HepG2 (cell line): ENCODE measurements at regions not wholly inside any gene's neighbourhood (a gene's known extent, or its start where the extent isn't known, plus 50 kb on each side); places are given as distances from the start of the nearest gene placed in this dataset.

Experiments used
- AHR ChIP-seq: IDR thresholded peaks from 2 replicates; pipeline ENCODE4 v1.6.1; 2018; ENCODE audit warnings: missing genetic modification reagents, missing compliant biosample characterization
- AKNA ChIP-seq: sonication (generic); formaldehyde crosslinking; IDR thresholded peaks from 2 replicates; pipeline ENCODE4 v1.4.0; 2020; ENCODE audit warnings: missing genetic modification reagents, borderline replicate concordance
- MATR3 ChIP-seq: sonication (generic); formaldehyde crosslinking; IDR thresholded peaks from 2 replicates; pipeline ENCODE4 v1.4.0; 2020; ENCODE audit warnings: missing genetic modification reagents
- NFKB2 ChIP-seq: sonication (generic); formaldehyde crosslinking; IDR thresholded peaks from 2 replicates; pipeline ENCODE4 v1.4.0; 2020; ENCODE audit warnings: missing genetic modification reagents, borderline replicate concordance
- PRDM15 ChIP-seq: sonication (generic); formaldehyde crosslinking; IDR thresholded peaks from 2 replicates; pipeline ENCODE4 v1.4.0; 2020; ENCODE audit warnings: missing genetic modification reagents
- REL ChIP-seq: sonication (generic); formaldehyde crosslinking; conservative IDR thresholded peaks from 2 replicates; pipeline ENCODE4 v1.8.0; 2022; ENCODE audit warnings: mild to moderate bottlenecking, missing genetic modification reagents, moderate library complexity
- RFX3 ChIP-seq: IDR thresholded peaks from 2 replicates; pipeline ENCODE4 v1.6.1; 2016; ENCODE audit warnings: missing biosample characterization, missing genetic modification reagents
- SKI ChIP-seq: fragments of 450-650 bp; IDR thresholded peaks from one replicate; pipeline ENCODE4 v1.6.1; 2018; ENCODE audit warnings: mild to moderate bottlenecking; ENCODE audit not compliant: partially characterized antibody
- TCF7 ChIP-seq: sonication (generic); IDR thresholded peaks from 2 replicates; pipeline ENCODE4 v1.6.1; 2016; ENCODE audit warnings: antibody characterized with exemption, low read depth
- TFDP1 ChIP-seq: IDR thresholded peaks from 2 replicates; pipeline ENCODE4 v1.6.1; 2016; ENCODE audit warnings: missing compliant biosample characterization, missing genetic modification reagents, borderline replicate concordance
- UBTF ChIP-seq: sonication (generic); formaldehyde crosslinking; IDR thresholded peaks from 2 replicates; pipeline ENCODE4 v1.4.0; 2020; ENCODE audit warnings: mild to moderate bottlenecking, missing genetic modification reagents
- ZBTB39 ChIP-seq: sonication (generic); formaldehyde crosslinking; IDR thresholded peaks from 2 replicates; pipeline ENCODE4 v1.5.0; 2020; ENCODE audit warnings: missing genetic modification reagents
- ZNF34 ChIP-seq: sonication (generic); formaldehyde crosslinking; IDR thresholded peaks from 2 replicates; pipeline ENCODE4 v1.4.0; 2020; ENCODE audit warnings: mild to moderate bottlenecking, missing genetic modification reagents, borderline replicate concordance
- ZNF501 ChIP-seq: sonication (generic); formaldehyde crosslinking; IDR thresholded peaks from 2 replicates; pipeline ENCODE4 v1.5.1; 2020; ENCODE audit warnings: mild to moderate bottlenecking, moderate library complexity, missing genetic modification reagents
- ZSCAN21 ChIP-seq: sonication (generic); formaldehyde crosslinking; IDR thresholded peaks from 2 replicates; pipeline ENCODE4 v1.8.0; 2022; ENCODE audit warnings: mild to moderate bottlenecking, missing genetic modification reagents, moderate library complexity, borderline replicate concordance

- no peak for TF ChIP-seq ZBTB39 (CRISPR knock-in tag)
- TF ChIP-seq TFDP1 (CRISPR knock-in tag): peak; percentile 64; the same call in 1 of the 2 replicates
- peak; percentile 63; the same call in 1 of the 2 replicates for TF ChIP-seq NFKB2
- peak; percentile 75 for TF ChIP-seq UBTF (CRISPR knock-in tag)
- no peak for TF ChIP-seq AKNA
- TF ChIP-seq ZNF501 (CRISPR knock-in tag): no peak
- TF ChIP-seq PRDM15 (CRISPR knock-in tag): no peak
- no peak for TF ChIP-seq ZNF34
- TF ChIP-seq MATR3 (CRISPR knock-in tag): no peak
- TF ChIP-seq ZSCAN21 (CRISPR knock-in tag): no peak
- peak; percentile 91 for TF ChIP-seq SKI
- TF ChIP-seq REL: no peak
- TF ChIP-seq RFX3 (CRISPR knock-in tag): no peak
- TF ChIP-seq TCF7: no peak
- no peak for TF ChIP-seq AHR (CRISPR knock-in tag)
Measured at GRCh38 chr10:78774999-78775711, 293.6 kb upstream of the ZMIZ1 start (continued).
